NT2/D1 (cell line): ENCODE measurements at regions not wholly inside any gene's neighbourhood (a gene's known extent, or its start where the extent isn't known, plus 50 kb on each side); places are given as distances from the start of the nearest gene placed in this dataset.

Experiments used
- DNase-seq: peaks from one replicate; pipeline ENCODE4 v3.0.0-alpha.2; 2011; ENCODE audit warnings: low read depth, low spot score
- H3K27me3 ChIP-seq: 2 replicates; pipeline ENCODE4 v1.6.0; 2011; ENCODE audit warnings: mild to moderate bottlenecking; ENCODE audit not compliant: insufficient read length, insufficient read depth
- H3K36me3 ChIP-seq: 2 replicates; pipeline ENCODE4 v1.6.1; 2011; ENCODE audit warnings: mild to moderate bottlenecking, low read length, mixed read lengths; ENCODE audit not compliant: insufficient read depth, insufficient read length
- H3K4me1 ChIP-seq: 2 replicates; pipeline ENCODE4 v1.5.1; 2011; ENCODE audit not compliant: insufficient read depth, insufficient read length
- H3K4me3 ChIP-seq: 2 replicates; pipeline ENCODE4 v1.5.1; 2011; ENCODE audit warnings: low read depth; ENCODE audit not compliant: insufficient read length
- H3K9ac ChIP-seq: 2 replicates; pipeline ENCODE4 v1.6.0; 2011; ENCODE audit warnings: low read depth; ENCODE audit not compliant: insufficient read length
- H3K9me3 ChIP-seq: 2 replicates; pipeline ENCODE4 v1.5.1; 2011; ENCODE audit warnings: mild to moderate bottlenecking, low read length; ENCODE audit not compliant: insufficient read depth
- SUZ12 ChIP-seq: IDR thresholded peaks from 2 replicates; pipeline ENCODE4 v1.6.1; 2011; ENCODE audit not compliant: insufficient read length, insufficient read depth; ENCODE audit errors: extremely low read depth
- YY1 ChIP-seq: IDR thresholded peaks from 2 replicates; pipeline ENCODE4 v1.6.1; 2011; ENCODE audit not compliant: insufficient read length, insufficient read depth
- ZNF274 ChIP-seq: IDR thresholded peaks from 2 replicates; pipeline ENCODE4 v1.6.1; 2011; ENCODE audit warnings: mild to moderate bottlenecking, low read depth, low read length

- no peaks in the 10 kb centered on the region for H3K4me1 ChIP-seq
- no peaks in the 10 kb centered on the region for H3K27me3 ChIP-seq
- no peak for DNase-seq
- no peak overlapping the region for H3K9ac ChIP-seq
- H3K9me3 ChIP-seq = no peaks in the 10 kb centered on the region
- no peaks in the 10 kb centered on the region for H3K36me3 ChIP-seq
- no peak overlapping the region for H3K4me3 ChIP-seq
- no peak for TF ChIP-seq YY1
- TF ChIP-seq ZNF274 = no peak
These were observed 221.6 kb downstream of the XPNPEP1 start for GRCh38 chr10:109701633-109702215.

- Histone ChIP-seq H3K27me3 (no peaks in the 10 kb centered on the region), H3K9ac (no peak overlapping the region), H3K4me1 (no peaks in the 10 kb centered on the region), H3K9me3 (no peaks in the 10 kb centered on the region), H3K36me3 (no peaks in the 10 kb centered on the region), H3K4me3 (no peak overlapping the region)
- no peak for TF ChIP-seq YY1
- TF ChIP-seq ZNF274 = no peak
- TF ChIP-seq SUZ12 = no peak
- DNase-seq = no peak
These were observed 224.2 kb downstream of the XPNPEP1 start for GRCh38 chr10:109698882-109699664.

DNA sequence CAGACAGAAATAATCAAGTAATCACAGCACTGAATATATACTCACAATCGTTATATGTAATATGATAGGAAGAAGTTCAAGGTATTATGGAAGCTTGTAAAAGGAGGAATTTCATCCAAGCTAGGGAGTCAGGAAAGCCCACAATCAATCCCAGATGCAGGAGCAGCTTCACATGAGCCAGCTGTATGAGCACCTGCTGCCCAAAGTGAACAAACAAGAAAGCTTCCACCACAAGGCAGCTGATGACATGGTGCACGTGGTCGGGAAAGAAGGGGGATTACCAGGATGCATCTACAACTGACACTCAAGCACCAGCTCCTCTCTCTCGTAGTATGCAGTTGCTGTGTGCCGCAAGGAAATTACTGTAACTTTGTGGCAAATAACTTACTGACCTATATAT lies 225.2 kb downstream of the XPNPEP1 start:
- no peak for DNase-seq
- Histone ChIP-seq H3K36me3 (no peaks in the 10 kb centered on the region), H3K4me1 (no peaks in the 10 kb centered on the region), H3K27me3 (no peaks in the 10 kb centered on the region), H3K4me3 (no peak overlapping the region), H3K9ac (no peak overlapping the region), H3K9me3 (no peaks in the 10 kb centered on the region)
- TF ChIP-seq YY1 (no peak), ZNF274 (no peak), SUZ12 (no peak)

- Histone ChIP-seq H3K27me3 (no peaks in the 10 kb centered on the region), H3K4me1 (no peaks in the 10 kb centered on the region), H3K9me3 (no peaks in the 10 kb centered on the region), H3K9ac (no peak overlapping the region), H3K4me3 (no peak overlapping the region), H3K36me3 (no peaks in the 10 kb centered on the region)
- no peak for TF ChIP-seq SUZ12
- no peak for DNase-seq
These were observed 226.1 kb downstream of the XPNPEP1 start for GRCh38 chr10:109696981-109697775.

DNA sequence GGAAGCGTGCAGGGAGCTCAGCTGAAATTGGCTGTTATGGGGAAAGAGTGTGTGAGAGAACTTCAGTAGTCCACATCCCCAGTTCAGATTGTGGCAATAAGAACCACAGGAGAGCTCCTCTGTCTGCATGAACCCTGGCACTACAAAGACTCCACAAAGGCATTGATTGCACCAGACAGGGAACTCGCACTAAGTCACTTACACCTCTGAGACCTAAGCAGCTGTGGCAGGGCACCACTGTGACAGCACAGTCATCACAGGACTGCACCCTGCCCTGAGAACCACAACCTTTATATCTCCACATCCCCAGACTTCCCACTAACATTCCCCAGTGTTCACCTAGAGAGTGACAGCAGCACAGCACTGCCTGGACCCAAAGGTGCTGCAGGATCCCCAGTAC lies 226.8 kb downstream of the XPNPEP1 start:
- H3K9ac ChIP-seq = no peak overlapping the region
- no peak overlapping the region for H3K4me3 ChIP-seq
- no peaks in the 10 kb centered on the region for H3K4me1 ChIP-seq
- no peak for DNase-seq
- no peaks in the 10 kb centered on the region for H3K36me3 ChIP-seq
- no peaks in the 10 kb centered on the region for H3K9me3 ChIP-seq
- no peaks in the 10 kb centered on the region for H3K27me3 ChIP-seq
- TF ChIP-seq YY1 (no peak), ZNF274 (no peak), SUZ12 (no peak)

GRCh38 chr10:109695988-109696387 lies 227.3 kb downstream of the XPNPEP1 start:
- TF ChIP-seq SUZ12 (no peak), YY1 (no peak), ZNF274 (no peak)
- no peak overlapping the region for H3K4me3 ChIP-seq
- no peak overlapping the region for H3K9ac ChIP-seq
- H3K36me3 ChIP-seq = no peaks in the 10 kb centered on the region
- DNase-seq = no peak
- no peaks in the 10 kb centered on the region for H3K27me3 ChIP-seq
- no peaks in the 10 kb centered on the region for H3K9me3 ChIP-seq
- no peaks in the 10 kb centered on the region for H3K4me1 ChIP-seq

- no peak overlapping the region for H3K9ac ChIP-seq
- H3K4me3 ChIP-seq = no peak overlapping the region
- TF ChIP-seq ZNF274 (no peak), YY1 (no peak), SUZ12 (no peak)
- no peak for DNase-seq
- no peaks in the 10 kb centered on the region for H3K9me3 ChIP-seq
- no peaks in the 10 kb centered on the region for H3K4me1 ChIP-seq
- H3K36me3 ChIP-seq = no peaks in the 10 kb centered on the region
- no peaks in the 10 kb centered on the region for H3K27me3 ChIP-seq
These were observed 233.5 kb downstream of the XPNPEP1 start for GRCh38 chr10:109689785-109690184.
